SU-DHL-6 (cell line): ENCODE measurements at regions not wholly inside any gene's neighbourhood (a gene's known extent, or its start where the extent isn't known, plus 50 kb on each side); places are given as distances from the start of the nearest gene placed in this dataset.

Source experiments
- EZH2phosphoT487 ChIP-seq: fragments of 200-600 bp; sonication (generic), shearing (Covaris generic); conservative IDR thresholded peaks from 2 replicates; pipeline ENCODE4 v1.6.1; 2018; ENCODE audit warnings: mild to moderate bottlenecking, antibody characterized with exemption, low read length, moderate library complexity, mixed read lengths
- TF ChIP-seq, protein P1 (sequence below): fragments of 200-600 bp; sonication (generic); IDR thresholded peaks from one replicate; pipeline ENCODE4 v1.5.1; 2017; ENCODE audit warnings: antibody characterized with exemption, mild to moderate bottlenecking, low read length, moderate library complexity; ENCODE audit not compliant: insufficient read depth, poor library complexity, severe bottlenecking

DNA sequence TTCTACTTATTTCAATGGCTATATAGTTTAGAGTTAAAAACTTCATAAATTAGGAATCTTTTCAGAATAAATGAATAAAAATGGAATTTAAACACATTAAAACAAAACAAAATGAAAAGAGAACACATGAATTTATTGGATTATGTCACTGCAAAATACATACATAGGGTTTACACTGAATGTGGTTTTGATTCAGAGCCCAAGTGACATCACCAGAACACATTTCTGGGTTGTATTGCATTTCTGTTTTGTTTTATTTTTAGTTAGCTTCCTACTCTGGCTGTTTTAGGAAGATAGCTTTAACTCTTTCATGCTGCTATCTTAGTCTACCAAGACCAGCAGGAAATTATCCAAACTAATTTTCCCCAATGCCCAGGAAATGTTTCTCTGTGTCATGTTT is 1935.0 kb downstream of the EFNA5 start:
- TF ChIP-seq, protein P1, sequence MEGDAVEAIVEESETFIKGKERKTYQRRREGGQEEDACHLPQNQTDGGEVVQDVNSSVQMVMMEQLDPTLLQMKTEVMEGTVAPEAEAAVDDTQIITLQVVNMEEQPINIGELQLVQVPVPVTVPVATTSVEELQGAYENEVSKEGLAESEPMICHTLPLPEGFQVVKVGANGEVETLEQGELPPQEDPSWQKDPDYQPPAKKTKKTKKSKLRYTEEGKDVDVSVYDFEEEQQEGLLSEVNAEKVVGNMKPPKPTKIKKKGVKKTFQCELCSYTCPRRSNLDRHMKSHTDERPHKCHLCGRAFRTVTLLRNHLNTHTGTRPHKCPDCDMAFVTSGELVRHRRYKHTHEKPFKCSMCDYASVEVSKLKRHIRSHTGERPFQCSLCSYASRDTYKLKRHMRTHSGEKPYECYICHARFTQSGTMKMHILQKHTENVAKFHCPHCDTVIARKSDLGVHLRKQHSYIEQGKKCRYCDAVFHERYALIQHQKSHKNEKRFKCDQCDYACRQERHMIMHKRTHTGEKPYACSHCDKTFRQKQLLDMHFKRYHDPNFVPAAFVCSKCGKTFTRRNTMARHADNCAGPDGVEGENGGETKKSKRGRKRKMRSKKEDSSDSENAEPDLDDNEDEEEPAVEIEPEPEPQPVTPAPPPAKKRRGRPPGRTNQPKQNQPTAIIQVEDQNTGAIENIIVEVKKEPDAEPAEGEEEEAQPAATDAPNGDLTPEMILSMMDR = no peak
- TF ChIP-seq EZH2phosphoT487 = no peak
